ENCODE measurements at regions not wholly inside any gene's neighbourhood (a gene's known extent, or its start where the extent isn't known, plus 50 kb on each side); places are given as distances from the start of the nearest gene placed in this dataset.

DNA sequence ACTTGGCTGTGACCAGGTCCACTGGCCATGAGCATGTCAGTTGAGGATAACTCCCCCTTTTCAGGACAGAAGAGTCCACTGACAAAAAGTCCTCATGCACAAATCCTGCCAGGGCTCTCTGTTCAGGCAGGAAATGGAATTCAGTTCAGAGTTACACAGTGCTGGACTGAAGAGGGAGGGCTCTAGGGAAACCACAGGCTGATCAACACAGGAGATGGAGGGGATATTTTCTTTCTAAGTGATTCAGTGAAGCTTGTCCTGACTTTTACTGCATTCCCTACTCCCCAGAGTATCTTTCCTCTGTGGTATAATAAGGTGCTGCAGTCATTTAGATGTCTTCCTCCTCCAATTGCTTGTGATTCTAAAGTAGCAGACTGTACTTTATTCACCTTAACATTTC is 335.5 kb upstream of the IGFBP7 start:
- TF ChIP-seq, protein P1, sequence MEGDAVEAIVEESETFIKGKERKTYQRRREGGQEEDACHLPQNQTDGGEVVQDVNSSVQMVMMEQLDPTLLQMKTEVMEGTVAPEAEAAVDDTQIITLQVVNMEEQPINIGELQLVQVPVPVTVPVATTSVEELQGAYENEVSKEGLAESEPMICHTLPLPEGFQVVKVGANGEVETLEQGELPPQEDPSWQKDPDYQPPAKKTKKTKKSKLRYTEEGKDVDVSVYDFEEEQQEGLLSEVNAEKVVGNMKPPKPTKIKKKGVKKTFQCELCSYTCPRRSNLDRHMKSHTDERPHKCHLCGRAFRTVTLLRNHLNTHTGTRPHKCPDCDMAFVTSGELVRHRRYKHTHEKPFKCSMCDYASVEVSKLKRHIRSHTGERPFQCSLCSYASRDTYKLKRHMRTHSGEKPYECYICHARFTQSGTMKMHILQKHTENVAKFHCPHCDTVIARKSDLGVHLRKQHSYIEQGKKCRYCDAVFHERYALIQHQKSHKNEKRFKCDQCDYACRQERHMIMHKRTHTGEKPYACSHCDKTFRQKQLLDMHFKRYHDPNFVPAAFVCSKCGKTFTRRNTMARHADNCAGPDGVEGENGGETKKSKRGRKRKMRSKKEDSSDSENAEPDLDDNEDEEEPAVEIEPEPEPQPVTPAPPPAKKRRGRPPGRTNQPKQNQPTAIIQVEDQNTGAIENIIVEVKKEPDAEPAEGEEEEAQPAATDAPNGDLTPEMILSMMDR (conservative IDR thresholded peaks at IDR 0.05; ENCODE audit: low read depth, low read length), result no peak
- no peak overlapping the region for H3K4me3 ChIP-seq (ENCODE audit: low read depth, low read length)
- DNase-seq (ENCODE audit: low read depth), result no peak

DNA sequence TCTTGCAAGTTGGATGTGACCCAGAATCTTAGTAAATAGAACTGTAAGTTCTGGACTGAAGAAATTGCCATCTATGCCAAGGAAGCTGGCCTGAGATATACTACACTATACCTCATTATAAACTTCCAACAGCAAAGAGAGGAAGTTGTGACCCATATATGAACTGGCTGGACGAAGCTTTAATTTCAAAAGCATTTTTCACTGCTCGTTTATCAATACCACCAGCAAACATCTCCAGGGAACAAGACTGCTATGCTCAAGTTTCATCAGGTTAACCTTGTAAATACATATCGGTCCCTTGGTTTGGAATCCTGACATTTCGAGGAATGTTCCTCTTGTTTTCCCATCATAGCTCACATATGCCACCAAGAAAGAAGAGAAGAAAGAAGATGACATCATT is 334.5 kb upstream of the IGFBP7 start:
- TF ChIP-seq, protein P1 (conservative IDR thresholded peaks at IDR 0.05; ENCODE audit: low read depth, low read length), result no peak
- DNase-seq (ENCODE audit: low read depth), result no peak

DNA sequence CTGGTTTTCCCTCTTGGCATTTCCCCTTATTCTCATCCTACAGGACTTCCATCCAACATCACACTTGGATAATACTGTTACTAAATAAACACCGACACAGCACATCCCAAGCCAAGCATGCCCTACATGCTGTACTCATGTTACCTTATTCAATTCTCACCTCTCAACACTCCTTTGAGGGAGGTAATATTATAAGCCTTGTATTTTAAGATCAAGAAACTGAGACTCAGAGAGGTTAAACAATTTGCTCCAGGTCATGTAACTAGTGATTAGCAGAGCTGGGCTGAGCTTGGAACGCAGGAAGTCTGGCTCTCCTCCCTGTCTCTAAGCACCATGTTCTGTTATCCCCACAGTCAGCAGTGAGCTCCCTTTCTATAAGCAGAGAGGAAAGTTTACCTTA is 333.6 kb upstream of the IGFBP7 start:
- TF ChIP-seq, protein P1 (conservative IDR thresholded peaks at IDR 0.05; ENCODE audit: low read depth, low read length), result no peak
- H3K4me3 ChIP-seq (ENCODE audit: low read depth, low read length), result no peak overlapping the region
- no peak for DNase-seq (ENCODE audit: low read depth)

More for the DNA sequence above, 334.5 kb upstream of the IGFBP7 start:
- H3K4me3 ChIP-seq (ENCODE audit: low read depth, low read length), result no peak overlapping the region

DNA sequence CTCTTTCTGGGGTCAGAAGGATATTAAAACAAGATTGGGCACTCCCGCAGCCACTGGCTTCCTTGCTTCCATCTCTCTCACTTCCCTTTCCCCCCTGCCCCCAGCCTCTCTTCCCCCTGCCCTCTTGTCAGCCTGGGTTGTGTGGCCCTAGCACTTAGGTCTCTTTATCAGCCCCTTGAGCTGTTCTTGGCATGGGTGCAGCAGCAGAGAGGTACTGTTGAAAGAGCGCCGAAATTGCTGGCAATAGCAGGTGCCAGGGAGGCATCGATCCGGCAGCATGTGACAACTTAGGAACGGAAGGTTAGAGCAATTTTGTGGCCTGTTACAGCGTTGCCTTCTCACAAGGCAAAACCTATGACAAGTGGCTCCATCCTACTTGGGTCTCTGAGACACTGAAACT is 333.1 kb upstream of the IGFBP7 start:
- DNase-seq (ENCODE audit: low read depth), result no peak
- H3K4me3 ChIP-seq (ENCODE audit: low read depth, low read length), result no peak overlapping the region
- TF ChIP-seq, protein P1 (conservative IDR thresholded peaks at IDR 0.05; ENCODE audit: low read depth, low read length), result no peak

DNA sequence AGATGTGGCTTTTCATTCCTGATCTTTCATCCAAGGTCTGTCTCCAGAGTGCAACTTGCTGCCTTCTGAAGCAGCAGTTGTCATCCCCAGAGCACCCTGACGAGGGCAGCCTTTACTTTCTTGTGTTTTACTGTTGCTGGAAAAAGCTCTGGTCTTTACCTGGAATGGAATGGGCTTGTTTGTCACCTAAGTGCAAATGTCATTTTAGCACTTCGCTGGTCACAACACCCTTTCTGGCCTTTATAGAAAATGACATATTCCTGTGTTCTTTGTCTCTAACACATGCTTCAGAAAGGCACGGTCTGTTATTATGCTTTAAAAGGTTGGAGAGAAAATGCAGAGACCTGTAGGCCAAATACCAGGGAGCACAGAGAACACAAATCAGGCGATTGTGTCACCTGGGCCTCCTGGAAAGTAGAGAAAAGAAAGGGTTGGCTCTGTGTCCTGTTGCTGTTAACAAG is 332.7 kb upstream of the IGFBP7 start:
- TF ChIP-seq, protein P1 (conservative IDR thresholded peaks at IDR 0.05; ENCODE audit: low read depth, low read length), result peak; percentile 83
- H3K4me3 ChIP-seq (ENCODE audit: low read depth, low read length), result no peak overlapping the region
- peak; percentile 56 for DNase-seq (ENCODE audit: low read depth)

DNA sequence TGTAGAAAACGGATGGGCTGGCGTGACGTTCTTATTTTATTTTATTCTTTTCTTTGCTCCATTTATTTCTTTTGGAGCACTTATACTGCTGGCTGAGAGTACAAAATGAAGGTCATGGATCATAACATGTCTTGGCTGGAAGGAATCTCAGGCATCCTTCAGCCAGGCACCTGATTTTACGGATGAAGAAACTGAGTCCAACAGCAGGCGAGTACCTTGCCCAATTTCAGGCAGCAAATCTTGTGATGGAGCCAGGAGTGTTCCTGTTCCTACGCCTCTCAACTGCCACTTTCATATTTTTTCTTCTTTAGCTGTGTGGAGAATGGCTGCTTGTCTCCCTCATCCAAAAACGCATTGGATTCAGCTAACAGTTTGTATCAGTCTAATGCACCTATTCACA is 332.1 kb upstream of the IGFBP7 start:
- no peak for DNase-seq (ENCODE audit: low read depth)
- H3K4me3 ChIP-seq (ENCODE audit: low read depth, low read length), result no peak overlapping the region
- TF ChIP-seq, protein P1 (conservative IDR thresholded peaks at IDR 0.05; ENCODE audit: low read depth, low read length), result no peak

DNA sequence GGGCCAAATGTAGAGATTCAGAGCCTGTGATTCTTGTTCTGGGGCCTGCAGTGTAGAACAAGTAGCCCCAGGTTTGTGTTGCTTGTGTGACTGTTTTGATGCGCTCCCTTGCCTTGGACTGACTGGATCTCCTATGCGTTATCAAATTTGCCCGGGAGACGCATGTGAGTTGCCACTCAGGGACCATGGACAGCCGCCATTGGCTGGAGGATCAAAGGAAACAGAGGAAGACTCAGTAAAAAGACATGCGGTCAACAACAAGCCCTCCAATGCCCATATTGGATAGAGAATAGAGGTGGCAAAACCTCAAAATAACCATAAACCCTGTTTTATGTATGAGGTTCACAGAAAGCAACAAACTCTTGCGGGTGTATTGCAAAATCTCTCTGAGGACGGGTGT is 327.5 kb upstream of the IGFBP7 start:
- TF ChIP-seq, protein P1 (conservative IDR thresholded peaks at IDR 0.05; ENCODE audit: low read depth, low read length), result no peak
- no peak overlapping the region for H3K4me3 ChIP-seq (ENCODE audit: low read depth, low read length)
- DNase-seq (ENCODE audit: low read depth), result no peak
